Left ventricle myocardium inferior (tissue), 1 donor: ENCODE measurements at regions not wholly inside any gene's neighbourhood (a gene's known extent, or its start where the extent isn't known, plus 50 kb on each side); places are given as distances from the start of the nearest gene placed in this dataset.

Experiments
- DNase-seq: peaks from one replicate; pipeline ENCODE4 v3.0.0-alpha.2; 2020
- H3K27ac ChIP-seq: fragments of 200-600 bp; replicated peaks from 2 replicates; pipeline ENCODE4 v1.8.0; 2021
- H3K27me3 ChIP-seq: fragments of 200-600 bp; 2 replicates; pipeline ENCODE4 v1.8.0; 2021; ENCODE audit warnings: low read depth
- H3K36me3 ChIP-seq: fragments of 200-600 bp; 2 replicates; pipeline ENCODE4 v1.8.0; 2021
- H3K4me1 ChIP-seq: fragments of 200-600 bp; 2 replicates; pipeline ENCODE4 v1.8.0; 2021
- H3K4me3 ChIP-seq: fragments of 200-600 bp; 2 replicates; pipeline ENCODE4 v1.8.0; 2021; ENCODE audit warnings: mild to moderate bottlenecking, moderate library complexity
- H3K9me3 ChIP-seq: fragments of 200-600 bp; replicated peaks from 2 replicates; pipeline ENCODE4 v1.8.0; 2021
- intact Hi-C: fragments of 100-400 bp; cut with micrococcal nuclease; formaldehyde crosslinking; loops from one replicate; pipeline ENCODE4 v1.11.0; 2022
- TF ChIP-seq, protein P1 (sequence below): fragments of 200-600 bp; IDR thresholded peaks from 2 replicates; pipeline ENCODE4 v1.8.0; 2021; ENCODE audit warnings: antibody characterized with exemption, mild to moderate bottlenecking, borderline replicate concordance
- donor health status: DM: no; HTN: yes; CAD: no; lungs with severe emphysema.

DNA sequence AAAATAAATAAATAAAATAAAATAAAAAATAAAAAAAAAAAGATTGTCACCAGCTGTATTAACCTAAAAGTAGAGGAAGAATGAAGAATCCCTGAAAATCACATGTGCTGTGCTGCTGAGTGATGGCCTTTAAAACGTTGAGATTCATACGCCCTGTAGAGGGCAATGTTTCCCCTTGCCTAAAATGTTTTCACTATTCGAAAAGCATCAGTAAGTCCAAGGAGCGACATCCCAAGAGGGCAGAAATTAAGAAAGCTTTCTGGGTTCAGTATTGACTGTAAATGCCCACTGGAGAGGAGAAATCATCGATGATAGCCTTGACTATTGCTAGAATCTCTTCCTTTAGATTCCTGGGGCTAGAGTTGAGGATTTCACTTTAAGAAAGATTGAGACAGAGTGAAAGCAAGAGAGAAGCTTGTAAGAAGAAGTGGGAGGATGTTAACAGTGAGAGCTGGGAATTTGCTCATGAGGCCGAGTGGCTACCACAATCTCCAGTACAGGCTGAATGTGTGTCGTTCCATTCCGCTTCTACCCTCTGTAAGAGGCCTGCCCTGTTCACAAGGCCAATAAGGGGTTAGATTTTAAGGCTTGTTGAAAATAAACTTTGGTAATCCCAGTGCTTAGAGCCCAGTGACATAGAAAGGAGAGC, 170.8 kb upstream of the FAM20A start:
- no peaks in the 10 kb centered on the region for H3K9me3 ChIP-seq
- no peak for DNase-seq
- intact Hi-C loops: loop anchor here (5.0 to 10.0 kb wide), 2 partner anchors 193 to 465 kb away; no protein-coding TSS in a partner anchor

DNA sequence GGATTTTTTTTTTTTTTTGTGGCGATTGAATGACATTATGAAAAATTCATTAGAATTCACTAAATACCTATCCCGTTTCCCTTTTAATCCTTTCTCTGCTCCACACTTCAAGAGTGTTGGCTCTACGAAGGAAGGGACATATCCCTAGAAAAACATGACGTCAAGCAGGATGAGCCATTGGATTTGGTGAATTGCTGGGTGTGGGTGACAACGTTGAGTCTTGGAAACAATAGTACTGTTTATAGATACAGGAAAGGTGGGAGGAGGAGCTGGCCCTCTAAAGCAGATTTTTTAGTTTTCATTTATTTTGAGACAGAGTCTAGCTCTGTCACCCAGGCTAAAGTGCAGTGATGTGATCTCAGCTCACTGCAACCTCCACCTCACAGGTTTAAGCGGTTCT, 167.6 kb upstream of the FAM20A start:
- no peaks in the 10 kb centered on the region for H3K27me3 ChIP-seq
- TF ChIP-seq, protein P1, sequence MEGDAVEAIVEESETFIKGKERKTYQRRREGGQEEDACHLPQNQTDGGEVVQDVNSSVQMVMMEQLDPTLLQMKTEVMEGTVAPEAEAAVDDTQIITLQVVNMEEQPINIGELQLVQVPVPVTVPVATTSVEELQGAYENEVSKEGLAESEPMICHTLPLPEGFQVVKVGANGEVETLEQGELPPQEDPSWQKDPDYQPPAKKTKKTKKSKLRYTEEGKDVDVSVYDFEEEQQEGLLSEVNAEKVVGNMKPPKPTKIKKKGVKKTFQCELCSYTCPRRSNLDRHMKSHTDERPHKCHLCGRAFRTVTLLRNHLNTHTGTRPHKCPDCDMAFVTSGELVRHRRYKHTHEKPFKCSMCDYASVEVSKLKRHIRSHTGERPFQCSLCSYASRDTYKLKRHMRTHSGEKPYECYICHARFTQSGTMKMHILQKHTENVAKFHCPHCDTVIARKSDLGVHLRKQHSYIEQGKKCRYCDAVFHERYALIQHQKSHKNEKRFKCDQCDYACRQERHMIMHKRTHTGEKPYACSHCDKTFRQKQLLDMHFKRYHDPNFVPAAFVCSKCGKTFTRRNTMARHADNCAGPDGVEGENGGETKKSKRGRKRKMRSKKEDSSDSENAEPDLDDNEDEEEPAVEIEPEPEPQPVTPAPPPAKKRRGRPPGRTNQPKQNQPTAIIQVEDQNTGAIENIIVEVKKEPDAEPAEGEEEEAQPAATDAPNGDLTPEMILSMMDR: no peak
- no peak for DNase-seq
- no peak overlapping the region for H3K27ac ChIP-seq
- H3K9me3 ChIP-seq: no peaks in the 10 kb centered on the region
- H3K4me3 ChIP-seq: no peak overlapping the region
- no peaks in the 10 kb centered on the region for H3K36me3 ChIP-seq
- H3K4me1 ChIP-seq: peaks cover 6% of the 10 kb centered on the region
- intact Hi-C loops: no loop called here

More for the DNA sequence above, 170.8 kb upstream of the FAM20A start:
- H3K4me3 ChIP-seq: peak overlapping the region; percentile 46
- H3K27ac ChIP-seq: peak overlapping the region; percentile 75
- peaks cover 16% of the 10 kb centered on the region for H3K4me1 ChIP-seq
- H3K36me3 ChIP-seq: no peaks in the 10 kb centered on the region
- TF ChIP-seq, protein P1: peak; percentile 71
- no peaks in the 10 kb centered on the region for H3K27me3 ChIP-seq

DNA sequence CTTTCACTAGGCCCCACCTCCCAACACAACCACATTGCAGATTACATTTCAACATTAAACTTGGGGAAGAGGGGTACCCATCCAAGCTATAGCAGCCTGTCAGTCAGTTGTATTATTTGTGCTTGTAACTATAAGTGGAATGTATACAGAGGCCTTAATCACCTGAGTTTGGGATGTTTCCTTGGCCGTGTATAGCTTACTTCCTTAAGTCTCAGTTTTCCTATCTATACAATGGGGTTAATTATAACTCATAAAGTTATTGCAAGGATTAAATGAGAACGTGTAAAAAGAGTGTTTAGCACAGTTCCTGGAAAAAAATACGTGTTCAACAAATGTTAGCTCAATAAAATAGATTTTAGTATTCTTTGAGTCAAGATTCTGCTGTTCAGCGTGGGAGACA, 165.5 kb upstream of the FAM20A start:
- Histone ChIP-seq H3K27ac (no peak overlapping the region), H3K4me3 (no peak overlapping the region), H3K36me3 (no peaks in the 10 kb centered on the region), H3K4me1 (no peaks in the 10 kb centered on the region), H3K9me3 (no peaks in the 10 kb centered on the region), H3K27me3 (no peaks in the 10 kb centered on the region)
- TF ChIP-seq, protein P1: no peak
- intact Hi-C loops: no loop called here
- no peak for DNase-seq

DNA sequence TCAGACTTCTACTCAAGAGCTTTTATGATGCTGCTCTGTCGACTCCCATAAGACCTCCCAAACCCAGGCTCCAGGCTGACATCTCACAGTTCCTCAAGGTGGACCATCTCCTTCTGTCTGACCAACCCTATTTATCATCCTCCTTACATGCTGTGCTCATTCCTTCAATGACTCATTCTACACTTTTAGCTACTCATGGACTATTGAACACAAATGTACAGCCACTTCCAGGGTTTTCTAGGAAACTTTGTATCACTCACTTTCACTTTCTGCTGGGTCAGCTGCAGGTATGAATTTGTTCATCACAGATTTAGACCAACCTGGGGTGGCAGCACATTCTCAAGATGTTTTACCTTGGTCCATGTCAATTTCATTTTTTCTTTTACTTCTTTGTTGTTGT, 162.4 kb upstream of the FAM20A start:
- no peak for DNase-seq
- TF ChIP-seq, protein P1: no peak
- Histone ChIP-seq H3K4me1 (peaks cover 10% of the 10 kb centered on the region), H3K36me3 (no peaks in the 10 kb centered on the region), H3K27me3 (no peaks in the 10 kb centered on the region), H3K4me3 (no peak overlapping the region), H3K27ac (no peak overlapping the region), H3K9me3 (no peaks in the 10 kb centered on the region)
- intact Hi-C loops: no loop called here

DNA sequence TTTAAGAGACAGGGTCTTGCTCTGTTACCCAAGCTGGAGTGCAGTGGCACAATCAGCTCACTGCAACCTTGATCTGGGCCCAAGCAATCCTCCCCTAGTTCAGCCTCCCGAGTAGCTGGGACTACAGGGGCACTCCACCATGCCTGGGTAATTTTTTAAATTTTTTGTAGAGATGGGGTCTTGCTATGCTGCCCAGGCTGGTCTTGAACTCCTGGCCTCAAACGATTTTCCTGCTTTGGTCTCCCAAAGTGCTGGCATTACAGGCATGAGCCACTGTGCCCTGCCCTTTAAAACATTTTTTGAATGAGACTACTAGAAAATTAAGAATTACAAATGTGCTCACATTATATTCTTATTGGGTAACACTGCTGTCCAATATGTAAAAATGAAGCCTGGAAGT, 161.7 kb upstream of the FAM20A start:
- no peak overlapping the region for H3K4me3 ChIP-seq
- peaks cover 10% of the 10 kb centered on the region for H3K4me1 ChIP-seq
- H3K27ac ChIP-seq: no peak overlapping the region
- no peaks in the 10 kb centered on the region for H3K9me3 ChIP-seq
- DNase-seq: no peak
- no peaks in the 10 kb centered on the region for H3K27me3 ChIP-seq
- TF ChIP-seq, protein P1: no peak
- intact Hi-C loops: no loop called here
- H3K36me3 ChIP-seq: no peaks in the 10 kb centered on the region
